DOHH2 (cell line): ENCODE measurements at regions not wholly inside any gene's neighbourhood (a gene's known extent, or its start where the extent isn't known, plus 50 kb on each side); places are given as distances from the start of the nearest gene placed in this dataset.

Source experiments
- EZH2phosphoT487 ChIP-seq: fragments of 200-600 bp; sonication (generic); IDR thresholded peaks from 2 replicates; pipeline ENCODE4 v1.6.1; 2017; ENCODE audit warnings: borderline replicate concordance, mild to moderate bottlenecking, antibody characterized with exemption, low read length, moderate library complexity, mixed read lengths
- TF ChIP-seq, protein P1 (sequence below): fragments of 200-600 bp; sonication (generic); IDR thresholded peaks from one replicate; pipeline ENCODE4 v1.5.1; 2014; ENCODE audit warnings: antibody characterized with exemption, mild to moderate bottlenecking, low read depth, low read length; ENCODE audit not compliant: poor library complexity, severe bottlenecking

DNA sequence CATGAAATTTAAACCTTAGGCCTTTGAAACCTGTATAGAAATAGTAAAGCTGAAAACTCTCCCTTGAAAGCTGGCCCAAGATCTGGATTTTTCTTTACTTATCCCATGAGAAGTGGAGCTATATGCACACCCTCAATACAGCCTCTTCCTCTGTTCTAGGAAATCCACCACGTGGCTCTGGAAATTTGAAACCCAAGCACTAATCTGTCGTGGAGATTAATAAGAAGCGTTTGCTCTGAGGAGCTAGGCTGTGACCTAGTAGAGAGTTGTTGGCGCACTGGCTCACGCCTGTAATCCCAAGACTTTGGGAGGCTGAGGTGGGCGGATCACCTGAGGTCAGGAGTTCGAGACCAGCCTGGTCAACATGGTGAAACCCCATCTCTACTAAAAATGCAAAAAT lies 291.3 kb upstream of the PLXNA2 start:
- TF ChIP-seq, protein P1, sequence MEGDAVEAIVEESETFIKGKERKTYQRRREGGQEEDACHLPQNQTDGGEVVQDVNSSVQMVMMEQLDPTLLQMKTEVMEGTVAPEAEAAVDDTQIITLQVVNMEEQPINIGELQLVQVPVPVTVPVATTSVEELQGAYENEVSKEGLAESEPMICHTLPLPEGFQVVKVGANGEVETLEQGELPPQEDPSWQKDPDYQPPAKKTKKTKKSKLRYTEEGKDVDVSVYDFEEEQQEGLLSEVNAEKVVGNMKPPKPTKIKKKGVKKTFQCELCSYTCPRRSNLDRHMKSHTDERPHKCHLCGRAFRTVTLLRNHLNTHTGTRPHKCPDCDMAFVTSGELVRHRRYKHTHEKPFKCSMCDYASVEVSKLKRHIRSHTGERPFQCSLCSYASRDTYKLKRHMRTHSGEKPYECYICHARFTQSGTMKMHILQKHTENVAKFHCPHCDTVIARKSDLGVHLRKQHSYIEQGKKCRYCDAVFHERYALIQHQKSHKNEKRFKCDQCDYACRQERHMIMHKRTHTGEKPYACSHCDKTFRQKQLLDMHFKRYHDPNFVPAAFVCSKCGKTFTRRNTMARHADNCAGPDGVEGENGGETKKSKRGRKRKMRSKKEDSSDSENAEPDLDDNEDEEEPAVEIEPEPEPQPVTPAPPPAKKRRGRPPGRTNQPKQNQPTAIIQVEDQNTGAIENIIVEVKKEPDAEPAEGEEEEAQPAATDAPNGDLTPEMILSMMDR: no peak
- TF ChIP-seq EZH2phosphoT487: no peak
